ENCODE measurements at regions not wholly inside any gene's neighbourhood (a gene's known extent, or its start where the extent isn't known, plus 50 kb on each side); places are given as distances from the start of the nearest gene placed in this dataset.

DNA sequence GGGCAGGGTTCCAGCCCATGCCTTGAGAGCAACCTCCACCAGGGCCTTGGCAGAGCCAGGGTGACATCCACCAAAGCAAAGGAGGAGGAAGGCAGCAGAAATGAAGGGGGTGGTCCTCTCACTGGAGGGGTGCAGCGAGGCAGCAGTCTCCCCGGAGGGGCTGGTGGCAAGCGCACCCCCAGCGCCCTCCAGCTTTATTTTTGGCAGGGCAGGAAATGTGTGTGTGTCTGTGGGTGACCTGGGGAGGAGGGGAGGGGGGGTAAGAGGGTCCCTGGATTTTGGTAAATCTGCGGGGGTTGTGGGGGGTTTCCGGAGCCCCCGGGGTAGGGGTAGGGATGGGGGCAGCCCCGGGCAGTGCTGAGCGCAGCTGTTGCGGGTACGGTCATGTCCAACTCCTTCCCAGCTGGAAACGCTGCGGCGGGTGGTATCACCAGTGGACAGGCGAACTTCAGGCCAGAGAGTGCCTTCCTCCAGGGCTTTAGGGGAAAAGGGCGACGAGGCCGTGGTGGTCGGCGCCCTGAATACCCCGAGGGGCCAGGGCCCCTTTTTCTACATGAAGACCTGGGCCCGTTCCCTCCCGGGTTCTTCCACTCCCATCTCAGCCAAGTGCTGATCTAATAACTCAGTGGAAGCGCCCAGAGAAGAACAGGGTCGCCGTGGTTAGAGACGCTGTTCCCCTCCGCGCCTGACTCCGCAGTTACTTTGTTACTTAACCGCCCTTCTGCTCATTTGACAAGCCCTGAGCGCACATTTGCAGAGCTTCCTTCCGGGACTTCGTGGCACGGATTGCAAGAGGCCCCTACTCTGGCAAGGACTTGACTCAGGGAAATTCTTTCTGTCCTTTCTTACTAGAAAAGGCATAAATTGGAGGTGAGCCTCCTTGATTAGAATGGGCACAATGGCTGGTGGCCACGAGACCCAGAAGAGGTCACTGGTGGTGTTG, 55.2 kb downstream of the FOS start:
- ChIA-PET CTCF (interaction anchor here (0.6 to 1.2 kb wide), 5 partner anchors 9 to 358 kb away, joined by 3 to 5 read pairs (median 4); no protein-coding TSS in a partner anchor), POLR2A (interaction anchor here (0.7 kb wide), 2 partner anchors 263 to 1621 kb away, joined by 3 to 6 read pairs; no protein-coding TSS in a partner anchor)

- CTCF ChIA-PET, result interaction anchor here (0.6 to 0.9 kb wide), 3 partner anchors 9 to 165 kb away, joined by 3 to 5 read pairs (median 3); no protein-coding TSS in a partner anchor
- POLR2A ChIA-PET, result no interaction called here
These were observed 56.0 kb downstream of the FOS start for GRCh38 chr14:75334549-75335051.

DNA sequence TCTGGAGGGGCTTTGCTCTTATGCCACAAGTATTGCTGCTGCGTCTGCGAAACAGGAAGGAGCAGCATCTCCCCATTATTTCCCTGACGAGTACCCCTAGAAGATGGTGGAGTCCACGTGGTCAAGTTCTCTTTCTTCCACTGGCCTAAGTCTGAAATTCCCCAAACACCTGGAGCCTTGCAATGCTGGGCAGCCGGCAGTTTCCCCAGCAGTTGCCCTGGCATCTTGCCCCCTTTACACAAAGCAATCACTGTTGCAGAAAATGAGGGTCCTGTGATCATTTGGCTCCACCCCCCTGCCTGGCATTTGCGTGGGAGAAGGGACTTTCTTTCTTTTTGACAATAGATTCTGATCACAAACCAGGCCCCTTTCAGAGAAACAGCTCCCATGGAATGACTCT, 56.9 kb downstream of the FOS start:
- CTCF ChIA-PET, result no interaction called here
- POLR2A ChIA-PET, result interaction anchor here (0.6 kb wide), 1 partner anchor 205 kb away, joined by 5 read pairs; no protein-coding TSS in a partner anchor

DNA sequence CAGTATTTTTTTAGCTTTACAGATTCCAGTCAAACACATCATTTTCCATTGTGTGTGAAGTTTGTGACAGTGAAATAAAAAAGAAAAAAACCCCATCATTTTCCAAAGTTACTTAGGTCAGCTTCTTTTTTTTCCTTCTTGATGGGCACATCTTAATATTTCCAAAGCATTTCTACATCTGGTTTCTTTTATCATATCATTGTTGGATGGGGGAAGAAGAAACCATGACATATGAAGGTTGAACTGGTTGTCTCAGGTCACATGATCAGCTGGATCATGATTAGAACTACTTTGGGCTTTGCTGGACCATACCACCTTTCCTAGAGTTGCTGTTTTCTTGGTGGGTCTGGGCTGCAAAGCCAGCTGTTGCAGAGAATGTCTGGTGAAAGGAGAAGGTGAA, 59.8 kb downstream of the FOS start:
- POLR2A ChIA-PET, result no interaction called here
- CTCF ChIA-PET, result no interaction called here

GRCh38 chr14:75339059-75339458, 60.4 kb downstream of the FOS start:
- ChIA-PET CTCF (no interaction called here), POLR2A (no interaction called here)

DNA sequence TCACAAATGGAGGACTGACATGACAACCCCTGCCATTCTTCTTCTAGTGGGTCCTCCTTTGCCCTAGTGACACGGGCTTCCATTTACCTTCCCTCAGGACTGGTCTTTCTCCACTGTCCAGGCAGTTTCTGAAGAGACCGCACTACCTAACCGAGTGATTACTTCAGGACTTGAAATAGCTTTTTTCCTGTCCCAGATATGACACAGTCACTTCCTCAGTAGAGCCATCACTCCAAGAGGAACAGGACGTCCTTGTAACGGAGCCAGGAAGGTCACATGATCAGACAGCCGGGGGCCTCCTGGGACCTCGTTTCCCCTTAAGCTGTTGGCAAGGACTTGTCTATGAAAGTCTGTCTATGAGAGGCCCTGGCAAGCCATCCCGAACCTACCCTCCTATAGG, 62.3 kb downstream of the FOS start:
- POLR2A ChIA-PET, result no interaction called here
- CTCF ChIA-PET, result no interaction called here

- CTCF ChIA-PET, result no interaction called here
- POLR2A ChIA-PET, result interaction anchor here (0.6 kb wide), 1 partner anchor 10 kb away, joined by 3 read pairs; no protein-coding TSS in a partner anchor
These were observed 63.0 kb downstream of the FOS start for GRCh38 chr14:75341620-75342019.

GRCh38 chr14:75342762-75343599, 64.4 kb downstream of the FOS start:
- CTCF ChIA-PET, result interaction anchor here (1.3 kb wide), 1 partner anchor 13 kb away, joined by 4 read pairs; no protein-coding TSS in a partner anchor
- POLR2A ChIA-PET, result no interaction called here

- POLR2A ChIA-PET, result no interaction called here
- CTCF ChIA-PET, result interaction anchor here (1.3 kb wide), 1 partner anchor 12 kb away, joined by 4 read pairs; no protein-coding TSS in a partner anchor
These were observed 65.3 kb downstream of the FOS start for GRCh38 chr14:75343911-75344310.

DNA sequence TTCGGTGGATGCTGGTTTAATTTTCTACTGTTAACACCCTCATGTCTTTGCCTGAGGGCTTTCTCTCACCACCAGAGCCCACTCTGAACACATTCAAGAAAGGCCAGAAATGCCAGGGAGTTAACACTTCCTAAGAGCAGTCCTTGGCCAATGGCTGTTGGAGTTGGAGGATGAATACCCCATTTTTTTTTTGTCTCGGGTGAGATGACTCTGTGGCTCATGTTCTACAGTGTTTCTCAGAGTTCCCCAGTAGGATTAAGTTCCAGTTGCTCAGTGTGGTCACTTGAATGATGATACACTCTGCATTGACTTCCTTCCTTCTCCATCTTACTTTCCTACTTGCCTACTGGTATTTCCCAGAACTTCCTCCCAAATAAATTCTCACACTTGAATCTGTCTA, 65.8 kb downstream of the FOS start:
- ChIA-PET POLR2A (no interaction called here), CTCF (interaction anchor here (0.7 kb wide), 2 partner anchors 451 to 577 kb away, joined by 5 to 6 read pairs; no protein-coding TSS in a partner anchor)

DNA sequence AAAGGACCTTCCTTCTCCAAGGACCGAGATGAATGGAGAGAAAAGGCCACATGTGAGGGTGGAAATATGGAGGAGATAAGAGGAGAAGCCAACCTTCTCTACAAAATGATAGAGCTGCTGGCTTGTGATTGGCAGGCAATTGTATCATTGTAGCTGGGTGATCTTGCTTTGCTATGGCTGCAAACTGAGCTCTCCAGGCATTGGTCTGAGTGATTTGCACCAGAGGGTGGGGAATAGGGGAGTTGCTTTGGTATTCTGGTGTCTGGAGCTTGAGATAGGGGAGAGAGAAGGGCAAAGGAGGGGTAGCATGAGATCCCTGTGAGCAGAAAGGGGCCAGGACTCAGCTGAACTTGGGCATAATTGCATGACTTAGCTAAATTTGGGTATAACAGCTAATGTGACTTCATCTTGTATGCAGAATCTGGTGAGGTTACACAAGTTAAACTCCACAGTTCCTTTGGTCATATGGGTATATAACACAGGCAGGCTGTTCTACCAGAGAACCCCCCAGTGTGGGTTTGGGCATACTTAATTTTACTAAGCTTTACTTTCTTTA, 72.0 kb downstream of the FOS start:
- ChIA-PET POLR2A (no interaction called here), CTCF (interaction anchor here (0.6 kb wide), 1 partner anchor 220 kb away, joined by 3 read pairs; no protein-coding TSS in a partner anchor)

DNA sequence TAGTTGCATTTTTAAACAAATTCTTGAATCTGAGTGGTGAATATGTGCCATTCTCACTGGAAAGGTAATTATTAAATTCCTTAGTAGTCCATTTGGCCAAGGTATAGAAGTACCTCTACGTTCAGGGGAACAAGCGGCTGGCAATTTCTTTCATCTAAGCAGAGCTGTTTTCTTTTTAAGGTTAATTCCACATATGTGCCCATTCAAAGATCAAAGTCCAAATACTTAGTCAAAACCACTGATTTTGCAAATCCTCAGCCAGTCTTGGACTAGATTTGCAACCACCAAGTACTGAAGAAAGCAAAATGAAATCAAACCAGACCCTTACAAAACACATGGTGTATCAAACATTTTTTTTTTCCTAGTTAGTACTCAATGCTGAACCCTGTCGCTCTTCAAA, 68.7 kb upstream of the JDP2 start:
- POLR2A ChIA-PET, result no interaction called here
- CTCF ChIA-PET, result no interaction called here

- CTCF ChIA-PET, result no interaction called here
- POLR2A ChIA-PET, result no interaction called here
These were observed 66.8 kb upstream of the JDP2 start for GRCh38 chr14:75361041-75361440.

DNA sequence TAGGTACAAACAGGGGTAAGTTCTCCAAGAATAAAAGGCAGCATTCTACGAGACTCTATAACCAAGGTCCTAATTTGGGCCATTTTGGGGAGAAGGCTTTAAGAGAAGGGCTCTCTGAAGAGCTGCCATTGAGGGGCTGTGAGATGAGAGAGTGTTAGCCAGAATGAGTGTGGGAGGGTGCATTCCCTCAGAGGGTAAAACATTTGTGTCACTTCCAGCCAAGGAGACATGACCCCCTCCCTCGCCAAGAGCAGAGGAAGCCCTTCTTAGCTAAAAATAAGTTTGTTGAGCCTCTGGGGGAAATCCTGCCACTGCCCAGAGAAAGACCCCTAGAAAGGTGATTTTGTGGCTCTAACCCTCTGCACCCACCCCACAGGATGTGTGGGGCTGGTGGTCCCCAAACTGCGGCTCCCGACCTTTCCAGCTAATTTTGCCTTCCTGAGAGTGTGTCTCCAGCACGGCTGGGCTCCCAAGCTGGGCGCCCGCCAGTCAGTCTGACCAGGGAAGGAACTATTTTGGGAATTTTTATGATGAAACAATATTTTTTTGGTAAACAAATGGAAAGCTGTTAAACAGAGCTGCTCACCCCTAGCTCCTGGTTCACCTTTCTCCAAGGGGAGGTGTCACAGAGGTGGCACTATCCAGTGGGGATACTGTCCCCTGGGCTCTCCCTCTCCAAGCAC, 65.9 kb upstream of the JDP2 start:
- ChIA-PET CTCF (interaction anchor here (0.7 kb wide), 1 partner anchor 231 kb away, joined by 5 read pairs; no protein-coding TSS in a partner anchor), POLR2A (no interaction called here)

DNA sequence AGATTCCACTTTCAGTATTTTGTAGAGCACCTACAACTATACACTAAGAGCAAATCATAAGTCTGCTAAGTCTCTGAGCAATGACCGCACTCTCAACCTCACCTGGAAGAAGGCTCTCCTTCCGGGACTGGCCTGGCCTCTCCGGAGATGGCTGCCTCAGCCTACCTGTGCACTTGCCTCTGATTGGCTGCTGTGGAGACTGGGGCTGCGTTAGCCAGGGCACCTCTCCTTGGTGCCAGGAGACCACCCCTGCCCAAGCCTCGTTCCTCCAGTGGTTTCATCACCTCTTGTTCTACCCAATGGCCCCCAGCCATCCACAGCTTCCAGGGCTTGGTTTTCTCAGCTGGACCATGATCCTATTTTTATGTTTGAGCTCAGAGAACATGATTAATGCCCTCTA, 64.7 kb upstream of the JDP2 start:
- ChIA-PET POLR2A (no interaction called here), CTCF (no interaction called here)

DNA sequence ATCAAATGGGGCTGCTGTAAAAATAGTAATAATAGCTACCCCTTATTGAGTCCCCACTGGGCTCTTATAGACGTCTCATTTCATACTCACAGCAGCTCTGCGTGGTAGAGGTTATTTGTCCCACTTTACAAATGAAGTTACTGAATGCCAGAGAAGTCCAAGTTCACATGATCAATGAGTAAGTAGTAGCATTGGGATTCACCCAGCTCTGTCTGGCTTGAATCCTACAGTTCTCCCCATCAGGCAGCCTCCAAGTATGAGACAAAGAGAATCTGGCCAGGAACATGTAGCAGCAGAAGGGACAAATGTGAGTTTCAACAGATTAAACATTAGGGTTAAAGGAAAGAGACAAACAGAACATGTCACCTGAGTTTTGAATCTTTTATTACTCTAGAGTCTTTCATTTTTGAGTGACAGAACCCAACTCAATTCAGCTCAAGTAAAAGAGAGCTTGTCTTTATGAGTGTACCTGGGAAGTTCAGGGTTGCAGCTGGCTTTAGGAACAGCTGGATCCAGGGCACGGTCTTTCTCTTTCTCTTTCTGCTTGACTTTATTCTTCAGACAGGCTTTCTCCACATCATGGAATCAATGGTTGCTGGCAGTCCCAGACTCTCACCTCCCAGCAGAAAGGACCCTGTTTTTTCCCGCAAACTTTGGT, 64.1 kb upstream of the JDP2 start:
- POLR2A ChIA-PET, result no interaction called here
- CTCF ChIA-PET, result no interaction called here

- ChIA-PET CTCF (no interaction called here), POLR2A (no interaction called here)
These were observed 62.7 kb upstream of the JDP2 start for GRCh38 chr14:75365116-75365515.

- CTCF ChIA-PET, result no interaction called here
These were observed 60.9 kb upstream of the JDP2 start for GRCh38 chr14:75366963-75367362.

GRCh38 chr14:75368333-75368732, 59.5 kb upstream of the JDP2 start:
- CTCF ChIA-PET, result no interaction called here
- POLR2A ChIA-PET, result no interaction called here

More at GRCh38 chr14:75366963-75367362, 60.9 kb upstream of the JDP2 start:
- POLR2A ChIA-PET, result no interaction called here
